Right atrium auricular region (tissue), 2 donors: ENCODE measurements at regions not wholly inside any gene's neighbourhood (a gene's known extent, or its start where the extent isn't known, plus 50 kb on each side); places are given as distances from the start of the nearest gene placed in this dataset.
"Not testable (repeated sequence)": the region's sequence is repeated elsewhere in the genome, so short reads cannot be mapped to it uniquely, and the experiment has no call there.

Experiments used
- DNase-seq: peaks from one replicate; pipeline ENCODE4 v3.0.0-alpha.2; 2019; ENCODE audit warnings: low spot score
- H3K27ac ChIP-seq, 2 donors: fragments of 200-600 bp; sonication (generic); 1 replicate in 1 of 2; 2 replicates in 1 of 2; pipeline ENCODE4 v1.5.1; 2016 to 2019
- H3K27me3 ChIP-seq, 2 donors: fragments of 200-600 bp; sonication (generic); one replicate each; pipeline versions ENCODE4 v1.5.1 to v1.6.0; 2017 to 2019
- H3K36me3 ChIP-seq: fragments of 200-600 bp; sonication (generic); one replicate; pipeline ENCODE4 v1.5.1; 2016
- H3K4me1 ChIP-seq, 2 donors: fragments of 200-600 bp; sonication (generic); one replicate each; pipeline versions ENCODE4 v1.5.1 to v1.6.0; 2017 to 2019
- H3K4me3 ChIP-seq, 2 donors: fragments of 200-600 bp; sonication (generic); 1 replicate in 1 of 2; 2 replicates in 1 of 2; pipeline ENCODE4 v1.5.1; 2017 to 2019; ENCODE audit warnings: mild to moderate bottlenecking in 1 of 2, moderate library complexity in 1 of 2
- H3K9me3 ChIP-seq, 2 donors: fragments of 200-600 bp; sonication (generic); one replicate each; pipeline ENCODE4 v1.5.1; 2019
- TF ChIP-seq, protein P1 (sequence below), 2 donors: fragments of 200-600 bp; sonication (generic); IDR thresholded peaks; one replicate each; pipeline ENCODE4 v1.5.1; 2019; ENCODE audit warnings: antibody characterized with exemption in 2 of 2

DNA sequence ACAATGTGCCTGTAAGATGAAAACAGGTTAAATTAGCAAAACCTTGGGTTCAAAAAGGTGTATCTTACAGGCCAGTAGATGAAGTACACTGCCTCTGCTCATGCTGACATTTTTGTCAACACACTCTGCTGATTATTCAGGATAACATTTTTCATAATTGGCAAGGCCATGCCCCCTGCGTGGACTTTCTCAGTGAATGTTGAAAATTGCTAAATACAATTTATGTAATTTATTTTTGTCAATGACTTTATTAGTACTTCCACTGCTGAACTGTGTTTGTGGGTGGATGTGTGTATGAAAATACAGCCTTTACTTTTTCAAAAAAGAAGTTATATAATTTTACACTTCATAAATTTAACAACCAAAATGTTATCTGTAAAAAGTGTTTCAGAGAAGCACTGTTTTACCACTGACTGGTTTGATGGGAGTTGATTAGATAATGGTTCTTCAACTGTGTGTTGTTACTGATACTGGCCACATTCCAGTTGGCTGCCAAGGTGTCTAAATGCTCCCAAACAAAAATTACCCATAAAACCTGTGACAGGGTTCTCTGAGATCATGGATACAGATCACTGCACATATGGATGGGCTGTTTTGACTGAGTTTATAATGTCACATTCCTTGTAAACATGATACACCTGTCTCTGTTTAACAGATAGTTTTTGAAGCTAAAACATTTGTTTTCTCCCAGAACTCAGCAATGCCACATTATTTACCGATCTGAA is 151.9 kb upstream of the SLC7A11 start:
- DNase-seq: no peak
- Histone ChIP-seq H3K27me3 (no peaks in the 10 kb centered on the region), H3K9me3 (no peaks in the 10 kb centered on the region), H3K36me3 (no peaks in the 10 kb centered on the region), H3K4me3 (no peak overlapping the region), H3K4me1 (no peaks in the 10 kb centered on the region), H3K27ac (no peak overlapping the region)
- TF ChIP-seq, protein P1, sequence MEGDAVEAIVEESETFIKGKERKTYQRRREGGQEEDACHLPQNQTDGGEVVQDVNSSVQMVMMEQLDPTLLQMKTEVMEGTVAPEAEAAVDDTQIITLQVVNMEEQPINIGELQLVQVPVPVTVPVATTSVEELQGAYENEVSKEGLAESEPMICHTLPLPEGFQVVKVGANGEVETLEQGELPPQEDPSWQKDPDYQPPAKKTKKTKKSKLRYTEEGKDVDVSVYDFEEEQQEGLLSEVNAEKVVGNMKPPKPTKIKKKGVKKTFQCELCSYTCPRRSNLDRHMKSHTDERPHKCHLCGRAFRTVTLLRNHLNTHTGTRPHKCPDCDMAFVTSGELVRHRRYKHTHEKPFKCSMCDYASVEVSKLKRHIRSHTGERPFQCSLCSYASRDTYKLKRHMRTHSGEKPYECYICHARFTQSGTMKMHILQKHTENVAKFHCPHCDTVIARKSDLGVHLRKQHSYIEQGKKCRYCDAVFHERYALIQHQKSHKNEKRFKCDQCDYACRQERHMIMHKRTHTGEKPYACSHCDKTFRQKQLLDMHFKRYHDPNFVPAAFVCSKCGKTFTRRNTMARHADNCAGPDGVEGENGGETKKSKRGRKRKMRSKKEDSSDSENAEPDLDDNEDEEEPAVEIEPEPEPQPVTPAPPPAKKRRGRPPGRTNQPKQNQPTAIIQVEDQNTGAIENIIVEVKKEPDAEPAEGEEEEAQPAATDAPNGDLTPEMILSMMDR (IDR thresholded peaks at IDR 0.05): no peak

DNA sequence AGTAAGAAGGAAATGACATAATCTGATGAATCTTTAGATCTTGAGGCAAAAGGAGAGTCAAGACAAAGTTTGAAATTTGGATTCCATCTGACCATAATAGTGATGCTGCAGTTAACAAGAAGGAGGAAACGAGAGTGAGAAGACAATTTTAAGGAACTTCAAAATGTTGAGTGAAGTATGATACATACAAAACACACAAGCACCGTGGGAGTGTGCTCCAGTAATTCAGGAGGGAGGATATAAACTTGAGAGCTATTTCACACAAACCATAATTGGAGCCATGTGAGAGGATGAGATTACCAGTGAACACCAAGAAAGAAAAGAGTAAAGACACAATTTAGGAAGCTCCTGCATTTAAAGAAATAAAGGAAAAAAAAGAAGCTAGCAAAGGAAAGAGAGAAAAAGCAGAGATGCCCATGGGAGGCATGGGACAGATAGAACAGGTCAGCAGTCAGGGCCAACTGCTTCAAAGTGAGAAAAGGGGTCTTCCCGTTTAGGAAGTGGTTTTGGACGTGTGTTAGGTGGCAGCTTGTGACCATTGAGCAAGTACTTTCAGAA is 150.7 kb upstream of the SLC7A11 start:
- Histone ChIP-seq H3K4me3 (no peak overlapping the region), H3K9me3 (no peaks in the 10 kb centered on the region), H3K27ac (no peak overlapping the region), H3K4me1 (no peaks in the 10 kb centered on the region), H3K36me3 (no peaks in the 10 kb centered on the region), H3K27me3 (no peaks in the 10 kb centered on the region)
- TF ChIP-seq, protein P1 (IDR thresholded peaks at IDR 0.05): no peak
- DNase-seq: no peak

DNA sequence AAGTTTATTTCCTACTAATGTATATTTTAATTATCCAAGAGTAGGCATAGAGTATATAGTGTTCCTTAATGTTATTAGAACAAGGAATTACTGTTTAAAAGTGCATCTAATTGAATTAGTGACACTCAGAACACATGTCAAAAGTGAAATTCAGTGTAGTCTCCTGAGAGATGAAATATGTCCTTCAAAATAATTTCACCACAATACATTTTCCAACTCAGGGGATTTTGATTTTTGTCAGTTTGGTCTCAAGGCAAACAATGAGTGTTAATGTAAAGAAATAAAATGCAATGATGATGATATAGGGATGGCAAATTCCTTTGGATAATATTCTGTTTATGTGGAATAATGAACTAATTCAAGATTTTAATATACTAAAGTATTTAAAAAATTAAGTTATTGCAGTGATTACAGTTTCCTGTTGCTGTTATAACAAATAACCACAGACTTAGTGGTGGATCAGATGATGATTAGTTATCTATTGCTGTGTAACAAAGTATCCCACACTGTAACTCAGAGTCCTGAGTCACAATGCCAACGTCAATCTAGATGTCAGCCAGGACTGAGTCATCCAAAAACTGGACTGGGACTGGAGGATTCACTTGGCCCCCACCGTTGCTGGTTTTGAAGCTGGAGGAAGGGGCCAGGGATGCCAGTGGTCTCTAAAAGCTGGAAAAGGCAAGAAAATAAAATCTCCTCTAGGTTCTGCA is 148.0 kb upstream of the SLC7A11 start:
- no peaks in the 10 kb centered on the region for H3K9me3 ChIP-seq
- no peaks in the 10 kb centered on the region for H3K4me1 ChIP-seq
- H3K27me3 ChIP-seq: no peaks in the 10 kb centered on the region
- no peak overlapping the region for H3K4me3 ChIP-seq
- no peak overlapping the region for H3K27ac ChIP-seq
- H3K36me3 ChIP-seq: no peaks in the 10 kb centered on the region
- TF ChIP-seq, protein P1 (IDR thresholded peaks at IDR 0.05): no peak
- no peak for DNase-seq

DNA sequence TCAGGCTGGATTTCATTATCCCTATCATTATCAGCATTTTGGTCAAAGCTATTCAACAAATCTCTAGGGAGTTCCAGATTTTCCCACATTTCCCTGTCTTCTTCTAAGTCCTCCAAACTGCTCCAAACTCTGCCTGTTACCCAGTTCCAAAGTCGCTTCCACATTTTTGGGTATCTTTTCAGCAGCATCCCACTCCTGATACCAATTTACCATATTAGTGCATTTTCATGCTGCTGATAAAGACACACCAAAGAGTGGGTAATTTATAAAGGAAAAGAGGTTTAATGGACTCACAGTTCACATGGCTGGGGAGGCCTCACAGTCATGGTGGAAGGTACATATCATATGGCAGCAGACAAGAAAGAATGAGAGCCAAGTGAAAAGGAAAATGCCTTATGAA is 132.8 kb upstream of the SLC7A11 start:
- Histone ChIP-seq H3K9me3 (peaks cover 0 to 25% of the 10 kb centered on the region in 2 donors), H3K27ac (no peak overlapping the region), H3K4me1 (no peaks in the 10 kb centered on the region), H3K4me3 (no peak overlapping the region), H3K27me3 (no peaks in the 10 kb centered on the region), H3K36me3 (no peaks in the 10 kb centered on the region)
- DNase-seq: no peak
- TF ChIP-seq, protein P1 (IDR thresholded peaks at IDR 0.05): no peak

DNA sequence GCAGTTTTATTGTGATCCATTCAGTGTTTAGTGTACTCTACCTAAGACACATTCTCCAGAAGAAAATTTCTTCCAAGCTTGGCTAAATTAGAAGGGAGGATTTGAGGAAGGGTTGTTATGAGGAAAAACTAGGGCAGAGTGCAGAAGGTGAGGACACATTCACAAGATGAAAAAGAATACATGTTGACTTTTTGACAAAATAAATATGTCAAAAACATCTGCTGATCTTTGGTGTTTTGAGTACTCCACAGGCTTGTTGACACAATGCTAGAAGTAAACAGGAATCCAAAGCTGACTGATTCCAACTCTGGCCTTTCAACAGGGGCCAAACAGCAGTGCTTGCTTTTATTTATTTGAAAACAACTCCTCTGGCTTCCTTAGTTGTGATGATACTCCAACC is 125.8 kb upstream of the SLC7A11 start:
- Histone ChIP-seq H3K9me3 (peaks cover 0 to 3% of the 10 kb centered on the region in 2 donors), H3K4me3 (no peak overlapping the region), H3K36me3 (no peaks in the 10 kb centered on the region), H3K4me1 (no peaks in the 10 kb centered on the region), H3K27me3 (no peaks in the 10 kb centered on the region), H3K27ac (no peak overlapping the region)
- DNase-seq: no peak
- TF ChIP-seq, protein P1 (IDR thresholded peaks at IDR 0.05): no peak

DNA sequence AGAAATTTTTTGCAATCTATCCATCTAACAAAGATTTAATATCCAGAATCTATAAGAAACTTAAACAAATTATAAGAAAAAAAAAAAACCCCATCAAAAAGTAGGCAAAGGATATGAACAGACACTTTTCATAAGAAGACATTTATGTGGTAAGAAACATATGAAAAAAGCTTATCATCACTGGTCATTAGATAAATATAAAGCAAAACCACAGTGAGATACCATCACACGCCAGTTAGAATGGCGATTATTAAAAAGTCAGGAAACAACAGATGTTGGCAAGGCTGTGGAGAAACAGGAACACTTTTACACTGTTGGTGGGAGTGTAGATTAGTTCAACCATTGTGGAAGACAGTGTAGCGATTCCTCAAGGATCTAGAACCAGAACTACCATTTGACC is 110.3 kb upstream of the SLC7A11 start:
- not testable (repeated sequence) for H3K27ac ChIP-seq, H3K27me3 ChIP-seq, H3K9me3 ChIP-seq, H3K4me3 ChIP-seq, H3K36me3 ChIP-seq, DNase-seq, H3K4me1 ChIP-seq
